AG10803 (cell line): ENCODE measurements at regions not wholly inside any gene's neighbourhood (a gene's known extent, or its start where the extent isn't known, plus 50 kb on each side); places are given as distances from the start of the nearest gene placed in this dataset.

Source experiments
- DNase-seq: peaks from one replicate; pipeline ENCODE4 v3.0.0; 2010; ENCODE audit warnings: low read depth
- H3K4me3 ChIP-seq: 2 replicates; pipeline ENCODE4 v1.5.1; 2011; ENCODE audit warnings: mild to moderate bottlenecking, low read length, control low read depth
- TF ChIP-seq, protein P1 (sequence below): conservative IDR thresholded peaks from 2 replicates; pipeline ENCODE4 v1.5.1; 2011; ENCODE audit warnings: mild to moderate bottlenecking, low read length, control low read depth, inconsistent platforms

DNA sequence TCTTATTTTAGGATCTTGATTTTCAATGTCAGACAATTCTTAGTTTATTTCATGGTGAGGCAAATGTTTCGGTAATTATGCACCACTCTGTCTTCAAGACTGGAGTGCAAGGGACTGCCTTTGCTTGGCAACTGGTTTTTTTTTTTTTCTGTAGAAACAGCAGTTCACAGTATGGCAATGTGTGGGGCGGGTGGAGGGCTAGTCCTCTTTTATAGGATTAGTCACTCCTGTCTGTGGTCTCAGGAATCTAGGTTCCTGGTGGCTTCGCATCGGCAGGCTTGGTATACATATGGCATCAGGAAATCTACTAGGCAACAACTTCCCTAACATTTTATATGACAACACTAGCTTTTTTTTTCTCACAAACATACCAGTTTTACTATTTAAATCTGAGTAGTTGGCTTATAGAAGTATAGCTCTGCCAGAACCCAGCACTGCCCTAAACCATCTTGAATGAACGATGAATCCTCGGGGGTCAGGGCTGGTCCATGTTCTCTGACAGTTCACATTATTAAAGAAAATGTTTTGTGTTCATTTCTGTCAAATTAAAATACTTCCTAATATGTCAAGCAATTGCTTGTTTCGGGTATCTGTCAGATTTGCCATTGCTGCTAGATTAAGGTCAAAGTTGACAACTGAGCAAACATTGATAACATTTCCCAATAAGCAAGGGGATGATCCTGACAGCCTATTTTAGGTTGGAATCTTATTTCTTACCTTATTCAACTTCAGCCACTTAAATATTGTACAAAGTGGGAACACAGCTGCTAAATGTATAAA lies 289.7 kb upstream of the VSTM2A start:
- no peak for DNase-seq
- TF ChIP-seq, protein P1, sequence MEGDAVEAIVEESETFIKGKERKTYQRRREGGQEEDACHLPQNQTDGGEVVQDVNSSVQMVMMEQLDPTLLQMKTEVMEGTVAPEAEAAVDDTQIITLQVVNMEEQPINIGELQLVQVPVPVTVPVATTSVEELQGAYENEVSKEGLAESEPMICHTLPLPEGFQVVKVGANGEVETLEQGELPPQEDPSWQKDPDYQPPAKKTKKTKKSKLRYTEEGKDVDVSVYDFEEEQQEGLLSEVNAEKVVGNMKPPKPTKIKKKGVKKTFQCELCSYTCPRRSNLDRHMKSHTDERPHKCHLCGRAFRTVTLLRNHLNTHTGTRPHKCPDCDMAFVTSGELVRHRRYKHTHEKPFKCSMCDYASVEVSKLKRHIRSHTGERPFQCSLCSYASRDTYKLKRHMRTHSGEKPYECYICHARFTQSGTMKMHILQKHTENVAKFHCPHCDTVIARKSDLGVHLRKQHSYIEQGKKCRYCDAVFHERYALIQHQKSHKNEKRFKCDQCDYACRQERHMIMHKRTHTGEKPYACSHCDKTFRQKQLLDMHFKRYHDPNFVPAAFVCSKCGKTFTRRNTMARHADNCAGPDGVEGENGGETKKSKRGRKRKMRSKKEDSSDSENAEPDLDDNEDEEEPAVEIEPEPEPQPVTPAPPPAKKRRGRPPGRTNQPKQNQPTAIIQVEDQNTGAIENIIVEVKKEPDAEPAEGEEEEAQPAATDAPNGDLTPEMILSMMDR: no peak
- H3K4me3 ChIP-seq: no peak overlapping the region

- no peak overlapping the region for H3K4me3 ChIP-seq
- TF ChIP-seq, protein P1: no peak
- DNase-seq: no peak
Observed at GRCh38 chr7:54253036-54253373, 289.2 kb upstream of the VSTM2A start.

DNA sequence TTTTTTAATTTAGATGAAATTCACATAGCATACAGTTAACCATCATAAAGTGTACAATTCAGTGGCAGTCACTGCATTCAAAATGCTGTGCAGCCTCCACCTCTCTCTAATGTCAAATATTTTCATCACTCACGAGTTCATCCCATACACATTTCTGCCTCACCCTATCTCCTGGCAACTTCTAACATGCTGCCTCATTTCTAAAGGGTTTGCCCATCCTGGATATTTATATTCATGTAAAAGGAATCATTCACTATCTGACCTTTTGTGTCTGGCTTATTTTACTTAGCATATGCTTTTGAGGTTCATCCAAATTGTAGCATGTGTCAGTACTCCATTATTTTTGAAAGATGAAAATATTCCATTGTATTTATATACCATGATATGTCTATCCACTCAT lies 286.9 kb upstream of the VSTM2A start:
- no peak for DNase-seq

GRCh38 chr7:54259185-54259584 lies 283.0 kb upstream of the VSTM2A start:
- DNase-seq: no peak
- no peak overlapping the region for H3K4me3 ChIP-seq
- TF ChIP-seq, protein P1: no peak

More for the DNA sequence above, 286.9 kb upstream of the VSTM2A start:
- H3K4me3 ChIP-seq: no peak overlapping the region
- TF ChIP-seq, protein P1: no peak

DNA sequence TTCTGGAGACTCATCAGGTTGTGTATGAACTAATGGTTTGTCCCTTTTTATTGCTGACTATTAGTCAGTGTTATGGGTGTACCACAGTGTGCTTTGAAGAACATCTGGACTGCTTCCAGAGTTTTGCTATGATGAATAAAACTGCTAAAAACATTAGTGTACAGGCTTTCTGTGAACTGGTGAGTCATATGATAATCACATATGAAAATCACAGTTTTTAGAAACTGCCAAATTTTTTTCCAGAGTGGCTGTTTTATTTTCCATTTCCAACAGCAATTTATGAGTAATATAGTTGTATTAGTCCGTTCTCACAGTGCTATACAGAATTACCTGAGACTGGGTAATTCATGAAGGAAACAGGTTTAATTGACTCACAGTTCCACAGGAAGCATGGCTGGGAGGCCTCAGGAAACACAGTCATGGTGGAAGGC lies 281.2 kb upstream of the VSTM2A start:
- H3K4me3 ChIP-seq: no peak overlapping the region
- no peak for DNase-seq
- TF ChIP-seq, protein P1: no peak

DNA sequence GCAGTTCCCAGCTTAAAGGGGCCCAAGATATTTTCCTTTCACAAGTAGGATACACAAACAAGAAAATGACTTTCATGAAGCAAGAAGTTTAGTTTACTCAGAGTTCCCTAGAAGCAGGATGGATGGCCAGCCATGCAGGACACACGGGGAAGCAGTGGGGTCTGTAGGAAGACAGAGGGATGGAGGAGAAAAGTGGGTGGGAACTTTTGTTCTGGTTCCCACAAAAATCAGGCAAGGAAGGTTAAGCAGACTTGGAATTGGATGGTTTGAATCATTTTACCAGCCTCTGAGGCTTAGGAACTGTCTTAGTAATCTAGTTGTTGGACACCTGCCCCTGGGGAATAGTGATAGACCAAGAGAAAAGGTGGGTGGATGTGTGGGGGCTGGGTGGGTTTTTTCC lies 263.3 kb upstream of the VSTM2A start:
- TF ChIP-seq, protein P1: no peak
- H3K4me3 ChIP-seq: no peak overlapping the region
- no peak for DNase-seq

- TF ChIP-seq, protein P1: no peak
- no peak overlapping the region for H3K4me3 ChIP-seq
- DNase-seq: no peak
Observed at GRCh38 chr7:54292171-54292925, 249.8 kb upstream of the VSTM2A start.
